Epithelial cell of proximal tubule (primary cell): ENCODE measurements at regions not wholly inside any gene's neighbourhood (a gene's known extent, or its start where the extent isn't known, plus 50 kb on each side); places are given as distances from the start of the nearest gene placed in this dataset.

Source experiments
- DNase-seq: peaks from one replicate; pipeline ENCODE4 v3.0.0-alpha.2; 2011; ENCODE audit warnings: low read depth
- H3K4me3 ChIP-seq: 2 replicates; pipeline ENCODE4 v1.5.1; 2011; ENCODE audit warnings: low read depth, mild to moderate bottlenecking, low read length
- CTCF ChIP-seq: conservative IDR thresholded peaks from 2 replicates; pipeline ENCODE4 v1.5.1; 2012; ENCODE audit warnings: low read depth, mild to moderate bottlenecking, low read length

GRCh38 chr22:47233316-47234243, 471.1 kb downstream of the TBC1D22A start:
- H3K4me3 ChIP-seq, result no peak overlapping the region
- TF ChIP-seq CTCF, result no peak
- no peak for DNase-seq

GRCh38 chr22:47232753-47233152, 470.3 kb downstream of the TBC1D22A start:
- no peak for DNase-seq
- no peak for TF ChIP-seq CTCF
- H3K4me3 ChIP-seq, result no peak overlapping the region

GRCh38 chr22:47232197-47232596, 469.7 kb downstream of the TBC1D22A start:
- DNase-seq, result no peak
- H3K4me3 ChIP-seq, result no peak overlapping the region
- no peak for TF ChIP-seq CTCF

GRCh38 chr22:47231759-47232158, 469.3 kb downstream of the TBC1D22A start:
- no peak for DNase-seq
- TF ChIP-seq CTCF, result no peak
- no peak overlapping the region for H3K4me3 ChIP-seq

- no peak for DNase-seq
- H3K4me3 ChIP-seq, result no peak overlapping the region
- TF ChIP-seq CTCF, result no peak
Measured at GRCh38 chr22:47230741-47231140, 468.3 kb downstream of the TBC1D22A start.

GRCh38 chr22:47230251-47230650, 467.8 kb downstream of the TBC1D22A start:
- H3K4me3 ChIP-seq, result no peak overlapping the region
- no peak for TF ChIP-seq CTCF
- DNase-seq, result no peak

- no peak for TF ChIP-seq CTCF
- DNase-seq, result no peak
- no peak overlapping the region for H3K4me3 ChIP-seq
Measured at GRCh38 chr22:47228767-47229166, 466.3 kb downstream of the TBC1D22A start.
